Keratinocyte (primary cell): ENCODE measurements at regions not wholly inside any gene's neighbourhood (a gene's known extent, or its start where the extent isn't known, plus 50 kb on each side); places are given as distances from the start of the nearest gene placed in this dataset.

Experiments
- DNase-seq: peaks from one replicate; pipeline ENCODE4 v3.0.0-alpha.2; 2011; ENCODE audit warnings: low read depth, missing footprints, low spot score
- FAIRE-seq: peaks from 2 replicates; lab custom pipeline; 2011; peaks lifted over from hg19 to GRCh38; lab: Jason Lieb, UNC
- H2AFZ ChIP-seq: 2 replicates; pipeline ENCODE4 v1.6.0; 2012; ENCODE audit warnings: low read length, control low read depth, inconsistent platforms; ENCODE audit not compliant: control insufficient read depth
- H3K27ac ChIP-seq: 2 replicates; pipeline ENCODE4 v1.5.1; 2011; ENCODE audit warnings: low read length; ENCODE audit not compliant: control insufficient read depth, insufficient read depth
- H3K27me3 ChIP-seq: 3 replicates; pipeline ENCODE4 v1.6.0; 2011; ENCODE audit warnings: low read length; ENCODE audit not compliant: control insufficient read depth, insufficient read depth; ENCODE audit errors: extremely low read depth
- H3K36me3 ChIP-seq, 2 experiments: 2 replicates in 1 of 2; 3 replicates in 1 of 2; pipeline ENCODE4 v1.5.1; 2011; ENCODE audit warnings: low read length in 2 of 2, mild to moderate bottlenecking in 1 of 2; ENCODE audit not compliant: control insufficient read depth in 2 of 2, insufficient read depth in 2 of 2; ENCODE audit errors: extremely low read depth in 1 of 2
- H3K4me1 ChIP-seq: 3 replicates; pipeline ENCODE4 v1.5.1; 2011; ENCODE audit warnings: low read length; ENCODE audit not compliant: control insufficient read depth, insufficient read depth; ENCODE audit errors: extremely low read depth
- H3K4me2 ChIP-seq: 3 replicates; pipeline ENCODE4 v1.6.0; 2011; ENCODE audit warnings: low read depth, low read length; ENCODE audit not compliant: control insufficient read depth, insufficient read depth; ENCODE audit errors: extremely low read depth
- H3K4me3 ChIP-seq, 3 experiments: fragments of 200-600 bp in 1 of 3; sonication (generic) in 1 of 3; 2 replicates in 2 of 3; 3 replicates in 1 of 3; pipeline ENCODE4 v1.5.1; 2011 to 2016; ENCODE audit warnings: low read length in 3 of 3, mild to moderate bottlenecking in 3 of 3, control low read depth in 2 of 3, inconsistent platforms in 1 of 3, low read depth in 1 of 3, mixed read lengths in 1 of 3, mixed run types in 1 of 3, moderate library complexity in 1 of 3; ENCODE audit not compliant: control insufficient read depth in 2 of 3, insufficient read depth in 2 of 3; ENCODE audit errors: extremely low read depth in 1 of 3
- H3K79me2 ChIP-seq: 2 replicates; pipeline ENCODE4 v1.6.0; 2012; ENCODE audit warnings: low read length; ENCODE audit not compliant: control insufficient read depth, insufficient read depth
- H3K9ac ChIP-seq: 3 replicates; pipeline ENCODE4 v1.6.0; 2011; ENCODE audit warnings: low read length; ENCODE audit not compliant: control insufficient read depth, insufficient read depth; ENCODE audit errors: extremely low read depth
- H3K9me1 ChIP-seq: 3 replicates; pipeline ENCODE4 v1.6.0; 2011; ENCODE audit warnings: low read length; ENCODE audit not compliant: control insufficient read depth, insufficient read depth; ENCODE audit errors: extremely low read depth
- H3K9me3 ChIP-seq: 2 replicates; pipeline ENCODE4 v1.5.1; 2012; ENCODE audit warnings: low read depth, low read length; ENCODE audit not compliant: control insufficient read depth
- H4K20me1 ChIP-seq: 3 replicates; pipeline ENCODE4 v1.6.0; 2011; ENCODE audit warnings: low read length; ENCODE audit not compliant: control insufficient read depth, insufficient read depth; ENCODE audit errors: extremely low read depth
- CTCF ChIP-seq, 3 experiments: IDR thresholded peaks in 1 of 3; conservative IDR thresholded peaks in 1 of 3; optimal IDR thresholded peaks in 1 of 3; 2 replicates in 2 of 3; 3 replicates in 1 of 3; pipeline versions ENCODE3 to v1.5.1; 2011; ENCODE audit warnings: low read length in 3 of 3, mild to moderate bottlenecking in 3 of 3, moderate library complexity in 2 of 3, control low read depth in 1 of 3, inconsistent platforms in 1 of 3; ENCODE audit not compliant: insufficient read depth in 2 of 3; ENCODE audit errors: extremely low read depth in 1 of 3
- EZH2 ChIP-seq: IDR thresholded peaks from one replicate; pipeline ENCODE4 v1.6.1; 2012; ENCODE audit warnings: inconsistent platforms, mild to moderate bottlenecking, low read length, moderate library complexity
- dilution Hi-C: fragments of 300-500 bp; cut with MboI; formaldehyde crosslinking; loops from one replicate; pipeline ENCODE4 v1.7.0; 2020; ENCODE audit warnings: low sequenced_read_pairs; ENCODE audit not compliant: extremely low pct_ligation_motif_present

- no peak overlapping the region for H3K4me2 ChIP-seq
- no peaks in the 10 kb centered on the region for H4K20me1 ChIP-seq
- H3K9me1 ChIP-seq, result no peaks in the 10 kb centered on the region
- dilution Hi-C loops, result no loop called here
- FAIRE-seq (no peak), DNase-seq (no peak)
- H3K9ac ChIP-seq, result no peak overlapping the region
- peaks cover 20% of the 10 kb centered on the region for H3K27me3 ChIP-seq
- no peak overlapping the region for H2AFZ ChIP-seq
- no peak overlapping the region for H3K4me3 ChIP-seq
- no peak overlapping the region for H3K27ac ChIP-seq
- H3K36me3 ChIP-seq, result no peaks in the 10 kb centered on the region
- H3K9me3 ChIP-seq, result no peaks in the 10 kb centered on the region
- no peaks in the 10 kb centered on the region for H3K4me1 ChIP-seq
- no peak for TF ChIP-seq CTCF (optimal IDR thresholded peaks at IDR 0.05 in 1 of 3, IDR thresholded peaks at IDR 0.05 in 1 of 3, conservative IDR thresholded peaks at IDR 0.05 in 1 of 3; ENCODE audit: extremely low read depth in 1 of 3, insufficient read depth in 2 of 3, low read length in 3 of 3)
- TF ChIP-seq EZH2, result no peak
- no peaks in the 10 kb centered on the region for H3K79me2 ChIP-seq
These were observed 73.9 kb downstream of the KLHDC7A start for GRCh38 chr1:18554597-18554996.

- dilution Hi-C loops, result no loop called here
- Histone ChIP-seq H4K20me1 (no peaks in the 10 kb centered on the region), H3K27me3 (peaks cover 24% of the 10 kb centered on the region)
These were observed 74.3 kb downstream of the KLHDC7A start for GRCh38 chr1:18555036-18555435.

More at GRCh38 chr1:18555036-18555435, 74.3 kb downstream of the KLHDC7A start:
- H3K79me2 ChIP-seq, result no peaks in the 10 kb centered on the region
- DNase-seq (no peak), FAIRE-seq (no peak)
- no peak overlapping the region for H3K4me2 ChIP-seq
- H3K9me1 ChIP-seq, result no peaks in the 10 kb centered on the region
- H3K9me3 ChIP-seq, result no peaks in the 10 kb centered on the region
- TF ChIP-seq CTCF (optimal IDR thresholded peaks at IDR 0.05 in 1 of 3, IDR thresholded peaks at IDR 0.05 in 1 of 3, conservative IDR thresholded peaks at IDR 0.05 in 1 of 3; ENCODE audit: extremely low read depth in 1 of 3, insufficient read depth in 2 of 3, low read length in 3 of 3) (no peak), EZH2 (no peak)
- no peaks in the 10 kb centered on the region for H3K36me3 ChIP-seq
- no peak overlapping the region for H3K27ac ChIP-seq
- no peaks in the 10 kb centered on the region for H3K4me1 ChIP-seq
- no peak overlapping the region for H3K4me3 ChIP-seq
- H3K9ac ChIP-seq, result no peak overlapping the region
- no peak overlapping the region for H2AFZ ChIP-seq
